ENCODE measurements at regions not wholly inside any gene's neighbourhood (a gene's known extent, or its start where the extent isn't known, plus 50 kb on each side); places are given as distances from the start of the nearest gene placed in this dataset.

DNA sequence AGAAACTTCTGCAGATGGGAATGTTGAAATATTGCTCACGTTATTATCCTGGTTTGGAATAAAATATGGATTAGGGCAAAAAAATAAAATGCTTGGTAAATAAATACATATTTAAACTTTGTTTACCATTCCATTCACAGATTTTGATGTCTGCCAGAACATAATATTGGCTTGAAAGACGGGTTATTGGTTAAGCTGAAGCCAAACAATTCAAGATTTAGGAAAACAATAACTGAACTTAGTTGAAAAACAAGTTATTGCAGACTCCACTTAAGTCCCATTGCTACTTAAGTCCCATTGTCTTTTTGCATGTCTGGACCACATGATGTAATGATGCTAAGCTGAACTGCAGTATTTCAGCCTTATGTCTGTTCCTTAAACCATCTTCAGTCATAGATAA is 722.5 kb downstream of the FAT4 start:
- H3K27me3 ChIP-seq (replicated peaks; ENCODE audit: insufficient read depth, low read length): no peaks in the 10 kb centered on the region
- H3K79me2 ChIP-seq (ENCODE audit: low read length): no peaks in the 10 kb centered on the region
- H3K4me3 ChIP-seq (ENCODE audit: low read length): no peak overlapping the region
- no peaks in the 10 kb centered on the region for H4K20me1 ChIP-seq (ENCODE audit: insufficient read depth, low read length)
- no peaks in the 10 kb centered on the region for H3K9me3 ChIP-seq (replicated peaks; ENCODE audit: insufficient read depth, low read length)
- H3K9me2 ChIP-seq (replicated peaks; ENCODE audit: insufficient read depth, low read length): no peaks in the 10 kb centered on the region
- no peak overlapping the region for H3K9ac ChIP-seq (ENCODE audit: low read length)
- no peak overlapping the region for H3K4me2 ChIP-seq (ENCODE audit: low read depth, low read length)
- no peak overlapping the region for H3K27ac ChIP-seq (ENCODE audit: low read length)
- H3F3A ChIP-seq (ENCODE audit: insufficient read depth, low read length): no peaks in the 10 kb centered on the region
- H3K4me1 ChIP-seq (ENCODE audit: low read length): no peaks in the 10 kb centered on the region
- DNase-seq: no peak
- H2AFZ ChIP-seq (ENCODE audit: low read length): no peak overlapping the region
- TF ChIP-seq EZH2phosphoT487 (IDR thresholded peaks at IDR 0.05; ENCODE audit: low read length) (no peak), EZH2 (optimal IDR thresholded peaks at IDR 0.05; ENCODE audit: low read depth, low read length) (no peak), CTCF (IDR thresholded peaks at IDR 0.05; ENCODE audit: low read length) (no peak)
- H3K36me3 ChIP-seq (replicated peaks; ENCODE audit: insufficient read depth, low read length): no peaks in the 10 kb centered on the region

DNA sequence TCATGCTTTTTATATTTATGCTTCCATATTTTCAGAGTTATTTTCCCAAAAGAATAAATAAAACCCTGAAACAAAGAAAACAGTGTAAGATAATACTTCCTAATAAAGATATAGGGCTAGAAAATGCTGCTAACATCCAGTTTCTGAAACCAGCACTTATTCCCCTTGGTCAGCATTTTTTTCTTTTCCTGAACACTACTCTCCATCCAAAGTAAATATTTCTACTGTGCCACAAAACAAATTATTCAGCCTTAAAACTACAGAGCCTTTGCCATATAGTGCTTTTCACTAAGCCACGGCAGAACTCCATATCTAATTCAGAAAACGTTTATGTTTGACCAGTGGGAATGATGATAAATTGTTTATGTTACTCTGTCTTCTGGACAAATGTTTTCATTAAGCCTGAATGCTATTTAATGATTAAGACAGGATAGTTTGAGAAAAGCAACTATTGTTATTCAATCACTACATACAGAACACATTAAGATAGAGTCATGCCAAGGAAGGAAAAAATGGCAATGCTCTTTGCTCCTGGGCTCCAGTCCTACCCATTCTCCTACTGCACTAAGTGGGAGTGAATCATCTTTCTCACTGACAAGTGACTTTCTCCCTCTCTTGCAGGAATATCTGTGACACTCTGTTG is 723.9 kb downstream of the FAT4 start:
- no peaks in the 10 kb centered on the region for H4K20me1 ChIP-seq (ENCODE audit: insufficient read depth, low read length)
- H2AFZ ChIP-seq (ENCODE audit: low read length): no peak overlapping the region

GRCh38 chr4:126046081-126046614 is 731.4 kb downstream of the FAT4 start:
- Histone ChIP-seq H4K20me1 (ENCODE audit: insufficient read depth, low read length) (no peaks in the 10 kb centered on the region), H3K9me3 (replicated peaks; ENCODE audit: insufficient read depth, low read length) (no peaks in the 10 kb centered on the region), H3F3A (ENCODE audit: insufficient read depth, low read length) (no peaks in the 10 kb centered on the region), H3K4me3 (ENCODE audit: low read length) (no peak overlapping the region), H2AFZ (ENCODE audit: low read length) (no peak overlapping the region), H3K9ac (ENCODE audit: low read length) (no peak overlapping the region), H3K79me2 (ENCODE audit: low read length) (no peaks in the 10 kb centered on the region), H3K36me3 (replicated peaks; ENCODE audit: insufficient read depth, low read length) (no peaks in the 10 kb centered on the region), H3K27ac (ENCODE audit: low read length) (no peak overlapping the region), H3K27me3 (replicated peaks; ENCODE audit: insufficient read depth, low read length) (no peaks in the 10 kb centered on the region), H3K4me2 (ENCODE audit: low read depth, low read length) (no peak overlapping the region), H3K4me1 (ENCODE audit: low read length) (no peaks in the 10 kb centered on the region), H3K9me2 (replicated peaks; ENCODE audit: insufficient read depth, low read length) (no peaks in the 10 kb centered on the region)
- no peak for DNase-seq
- TF ChIP-seq EZH2phosphoT487 (IDR thresholded peaks at IDR 0.05; ENCODE audit: low read length) (no peak), CTCF (IDR thresholded peaks at IDR 0.05; ENCODE audit: low read length) (no peak), EZH2 (optimal IDR thresholded peaks at IDR 0.05; ENCODE audit: low read depth, low read length) (no peak)

More for the DNA sequence above, 723.9 kb downstream of the FAT4 start:
- H3K9me2 ChIP-seq (replicated peaks; ENCODE audit: insufficient read depth, low read length): no peaks in the 10 kb centered on the region
- H3K4me1 ChIP-seq (ENCODE audit: low read length): no peaks in the 10 kb centered on the region
- DNase-seq: no peak
- H3K4me2 ChIP-seq (ENCODE audit: low read depth, low read length): no peak overlapping the region
- no peak overlapping the region for H3K27ac ChIP-seq (ENCODE audit: low read length)
- H3K79me2 ChIP-seq (ENCODE audit: low read length): no peaks in the 10 kb centered on the region
- no peak overlapping the region for H3K4me3 ChIP-seq (ENCODE audit: low read length)
- no peaks in the 10 kb centered on the region for H3K27me3 ChIP-seq (replicated peaks; ENCODE audit: insufficient read depth, low read length)
- H3K9me3 ChIP-seq (replicated peaks; ENCODE audit: insufficient read depth, low read length): no peaks in the 10 kb centered on the region
- no peaks in the 10 kb centered on the region for H3K36me3 ChIP-seq (replicated peaks; ENCODE audit: insufficient read depth, low read length)
- TF ChIP-seq EZH2phosphoT487 (IDR thresholded peaks at IDR 0.05; ENCODE audit: low read length): no peak
- no peak for TF ChIP-seq EZH2 (optimal IDR thresholded peaks at IDR 0.05; ENCODE audit: low read depth, low read length)
- TF ChIP-seq CTCF (IDR thresholded peaks at IDR 0.05; ENCODE audit: low read length): no peak
- H3K9ac ChIP-seq (ENCODE audit: low read length): no peak overlapping the region
- H3F3A ChIP-seq (ENCODE audit: insufficient read depth, low read length): no peaks in the 10 kb centered on the region
